ENCODE measurements at regions not wholly inside any gene's neighbourhood (a gene's known extent, or its start where the extent isn't known, plus 50 kb on each side); places are given as distances from the start of the nearest gene placed in this dataset.
"Not testable (repeated sequence)": the region's sequence is repeated elsewhere in the genome, so short reads cannot be mapped to it uniquely, and the experiment has no call there.

DNA sequence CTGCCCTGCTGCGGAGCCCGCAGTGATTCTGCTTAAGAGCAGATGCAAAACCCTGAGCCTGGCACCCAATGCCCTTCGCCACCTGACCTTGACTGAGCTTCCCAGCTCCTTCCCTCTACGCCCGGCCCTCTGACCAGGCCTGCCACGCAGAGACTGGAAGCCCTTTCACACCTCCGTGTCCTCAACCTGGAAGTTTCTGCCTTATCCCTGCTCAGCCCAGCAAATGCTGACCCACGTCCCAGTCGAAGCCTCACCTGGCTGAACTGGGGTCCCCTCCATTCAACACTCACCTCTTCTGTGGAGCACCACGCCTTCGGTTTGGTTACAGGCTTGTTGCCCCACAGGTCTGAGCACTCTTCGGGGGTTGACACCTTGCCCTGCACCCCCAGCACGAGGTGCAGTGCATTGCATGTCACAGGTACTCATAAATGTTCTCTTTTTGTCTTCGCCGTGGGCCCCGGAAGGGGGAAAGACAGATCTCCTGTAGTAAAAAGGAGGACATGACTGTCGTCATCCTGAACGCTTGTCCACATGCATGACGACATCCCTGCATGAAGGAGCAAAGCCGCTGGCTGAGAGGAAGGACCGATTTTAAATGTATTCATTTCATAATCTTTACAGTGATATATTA lies 153.6 kb upstream of the TNRC6C start:
- no peak for DNase-seq (ENCODE audit: low read depth)
- H3K4me3 ChIP-seq (ENCODE audit: low read depth, low read length), result no peak overlapping the region

DNA sequence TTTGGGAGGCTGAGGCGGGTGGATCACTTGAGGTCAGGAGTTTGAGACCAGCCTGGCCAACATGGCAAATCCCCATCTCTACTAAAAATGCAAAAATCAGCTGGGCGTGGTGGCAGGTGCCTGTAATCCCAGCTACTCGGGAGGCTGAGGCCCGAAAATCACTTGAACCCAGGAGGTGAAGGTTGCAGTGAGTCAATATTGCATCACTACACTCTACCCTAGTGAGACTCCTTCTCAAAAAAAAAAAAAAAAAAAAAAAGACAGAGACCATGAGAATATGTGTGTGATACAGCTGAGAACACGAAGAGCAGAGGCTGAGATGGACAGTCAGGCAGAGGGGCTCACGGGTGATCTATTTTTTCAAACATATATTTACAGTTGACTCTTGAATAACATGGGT lies 152.5 kb upstream of the TNRC6C start:
- H3K4me3 ChIP-seq (ENCODE audit: low read depth, low read length); DNase-seq (ENCODE audit: low read depth): not testable (repeated sequence)

DNA sequence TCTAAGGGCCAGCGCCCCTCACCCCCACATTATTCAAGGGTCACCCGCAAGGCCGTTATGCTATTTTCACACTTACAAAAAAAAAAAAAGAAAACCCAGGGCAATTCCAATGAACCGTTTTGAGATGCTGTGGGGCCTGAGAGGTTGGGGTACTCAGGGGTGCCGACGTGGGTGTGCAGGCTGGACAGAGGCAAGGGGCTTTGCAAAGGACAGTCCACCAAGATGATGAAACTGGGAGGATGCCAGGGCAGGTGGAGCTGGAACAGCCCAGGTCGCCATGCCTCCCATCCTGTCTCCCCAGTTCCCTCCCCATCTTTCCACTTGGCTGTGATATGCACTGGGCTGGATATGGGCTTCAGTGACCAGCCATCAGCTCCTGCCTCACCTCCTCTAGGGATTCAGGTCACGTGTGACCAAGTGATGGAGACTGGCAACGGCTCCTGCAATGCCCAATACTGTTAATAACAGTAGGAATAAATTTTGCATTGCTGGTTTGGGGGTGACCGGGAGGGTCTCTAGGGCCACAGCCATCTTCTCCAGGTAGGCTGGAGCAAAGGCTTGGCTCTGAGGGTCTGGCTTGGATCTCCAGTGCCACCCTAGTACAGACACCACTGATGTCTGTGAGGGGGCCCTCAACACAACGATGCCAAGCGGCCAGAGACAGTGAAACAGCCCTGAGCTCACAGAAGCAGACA lies 151.3 kb upstream of the TNRC6C start:
- H3K4me3 ChIP-seq (ENCODE audit: low read depth, low read length), result no peak overlapping the region
- no peak for DNase-seq (ENCODE audit: low read depth)

DNA sequence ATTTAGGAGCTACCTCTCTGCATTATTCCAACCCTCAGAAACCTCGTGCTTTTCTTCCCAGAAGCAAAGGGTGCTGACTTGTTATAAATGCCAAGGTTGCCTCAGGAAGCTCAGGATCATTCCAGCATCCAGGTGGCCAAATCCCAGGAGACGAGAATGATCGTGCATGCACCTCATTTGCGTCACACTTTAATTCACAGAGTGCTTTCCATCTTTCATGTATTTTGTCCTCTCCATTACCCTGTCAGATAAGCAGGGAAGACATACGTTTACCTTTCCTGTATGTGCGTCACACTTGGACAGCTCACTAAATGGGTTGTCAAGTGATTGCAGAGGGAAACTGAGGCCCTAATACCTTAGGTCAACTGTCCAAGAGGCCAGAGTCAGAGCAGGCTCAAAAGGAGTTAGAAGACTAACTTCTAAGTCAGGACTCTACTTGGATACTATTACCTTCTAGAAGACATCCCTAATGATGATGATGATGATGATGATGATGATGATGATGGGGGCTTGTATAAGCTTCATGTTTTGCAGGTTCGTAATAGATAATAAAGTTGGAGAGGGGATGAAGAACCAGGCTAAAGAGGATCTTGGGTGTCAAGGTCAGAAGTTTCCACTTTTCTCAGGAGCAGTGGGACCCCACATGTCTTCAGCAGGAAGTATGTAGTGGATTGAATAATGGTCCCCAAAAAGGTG lies 150.6 kb upstream of the TNRC6C start:
- no peak overlapping the region for H3K4me3 ChIP-seq (ENCODE audit: low read depth, low read length)

DNA sequence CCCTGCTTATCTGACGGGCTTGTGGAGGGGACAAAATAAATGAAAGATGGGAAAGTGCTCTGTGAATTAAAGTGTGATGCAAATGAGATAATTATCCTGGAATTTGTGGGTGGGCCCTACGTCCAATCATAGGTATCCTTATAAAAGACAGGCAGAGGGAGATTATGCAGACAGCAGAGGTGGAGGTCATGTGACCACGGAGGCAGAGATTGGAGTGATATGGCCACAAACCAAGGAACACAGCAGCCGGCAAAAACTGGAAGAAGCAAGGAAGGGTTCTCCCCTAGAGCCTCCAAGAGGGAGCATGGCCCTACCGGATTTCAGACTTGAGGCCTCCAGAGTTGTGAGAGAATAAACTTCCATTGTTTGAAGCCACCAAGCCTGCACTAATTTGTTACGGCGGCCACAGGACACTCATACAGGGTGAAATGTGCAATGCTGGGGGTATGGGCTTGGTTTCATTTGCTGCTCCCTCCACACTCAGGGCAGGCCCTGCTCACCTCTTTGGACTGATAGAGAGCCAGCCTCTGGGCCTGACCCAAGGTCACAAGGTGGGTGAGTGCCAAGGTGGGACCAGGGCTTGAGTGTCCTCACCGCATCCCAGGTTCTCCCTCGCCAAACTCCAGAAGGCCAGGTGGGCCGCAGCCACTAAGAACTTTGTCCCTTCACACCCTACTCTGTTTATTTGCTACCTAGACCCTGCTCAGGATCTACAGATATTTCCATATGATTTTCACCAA lies 149.6 kb upstream of the TNRC6C start:
- no peak overlapping the region for H3K4me3 ChIP-seq (ENCODE audit: low read depth, low read length)

More for the DNA sequence above, 150.6 kb upstream of the TNRC6C start:
- no peak for DNase-seq (ENCODE audit: low read depth)

DNA sequence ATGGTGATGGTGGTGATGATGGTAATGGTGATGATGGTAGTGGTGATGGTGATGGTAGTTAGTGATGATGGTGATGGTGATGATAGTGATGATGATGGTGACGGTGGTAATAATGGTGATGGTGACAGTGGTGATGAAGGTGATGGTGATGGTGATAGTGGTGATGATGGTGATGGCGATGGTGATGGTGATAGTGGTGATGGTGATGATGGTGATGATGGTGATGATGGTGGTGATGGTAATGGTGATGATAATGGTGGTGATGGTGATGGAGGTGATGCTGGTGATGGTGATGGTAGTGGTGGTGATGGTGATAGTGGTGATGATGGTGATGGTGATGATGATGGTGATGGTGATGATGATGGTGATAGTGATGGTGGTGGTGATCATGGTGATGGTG lies 148.7 kb upstream of the TNRC6C start:
- H3K4me3 ChIP-seq (ENCODE audit: low read depth, low read length), result no peak overlapping the region
- no peak for DNase-seq (ENCODE audit: low read depth)

More for the DNA sequence above, 149.6 kb upstream of the TNRC6C start:
- no peak for DNase-seq (ENCODE audit: low read depth)

DNA sequence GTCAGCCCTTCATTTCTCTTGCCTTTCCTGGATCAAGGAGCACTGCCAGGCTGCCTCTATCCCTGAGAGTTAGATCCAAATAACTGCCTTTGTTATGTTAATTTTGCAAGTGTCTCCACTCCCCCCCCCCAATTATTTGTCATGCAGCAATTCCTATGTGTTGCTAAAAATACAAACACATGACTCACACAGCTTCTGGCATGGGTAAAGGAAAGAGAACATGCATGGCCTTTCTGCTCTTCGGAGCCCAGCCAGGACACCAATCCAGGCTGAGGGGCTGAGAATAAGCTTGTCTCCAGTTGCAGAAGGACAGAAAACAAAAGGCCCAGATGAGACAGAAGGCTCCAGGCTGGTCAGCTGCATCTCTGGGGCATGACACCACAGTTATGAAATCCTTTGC lies 148.0 kb upstream of the TNRC6C start:
- DNase-seq (ENCODE audit: low read depth), result peak; percentile 74
- no peak overlapping the region for H3K4me3 ChIP-seq (ENCODE audit: low read depth, low read length)

DNA sequence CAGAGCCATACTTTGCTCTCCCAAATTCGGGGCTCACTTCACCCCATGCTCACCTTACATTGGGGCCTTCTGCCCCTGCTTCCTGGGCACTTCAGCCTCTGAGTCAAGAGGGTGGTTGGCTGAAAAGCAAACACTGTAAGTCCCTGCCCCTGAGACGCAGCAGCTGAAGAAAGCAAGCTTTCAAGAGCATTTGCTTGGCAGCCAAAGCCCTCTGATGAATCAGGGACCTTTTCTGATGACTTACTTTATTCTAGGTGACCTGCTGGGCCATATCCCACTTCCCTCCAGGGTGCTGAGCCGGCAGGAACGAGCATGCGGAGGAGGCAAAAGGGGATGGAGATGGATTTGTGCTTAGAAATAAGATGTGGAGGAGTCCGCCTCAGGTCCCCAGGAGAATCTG lies 147.0 kb upstream of the TNRC6C start:
- no peak overlapping the region for H3K4me3 ChIP-seq (ENCODE audit: low read depth, low read length)
- DNase-seq (ENCODE audit: low read depth), result no peak

DNA sequence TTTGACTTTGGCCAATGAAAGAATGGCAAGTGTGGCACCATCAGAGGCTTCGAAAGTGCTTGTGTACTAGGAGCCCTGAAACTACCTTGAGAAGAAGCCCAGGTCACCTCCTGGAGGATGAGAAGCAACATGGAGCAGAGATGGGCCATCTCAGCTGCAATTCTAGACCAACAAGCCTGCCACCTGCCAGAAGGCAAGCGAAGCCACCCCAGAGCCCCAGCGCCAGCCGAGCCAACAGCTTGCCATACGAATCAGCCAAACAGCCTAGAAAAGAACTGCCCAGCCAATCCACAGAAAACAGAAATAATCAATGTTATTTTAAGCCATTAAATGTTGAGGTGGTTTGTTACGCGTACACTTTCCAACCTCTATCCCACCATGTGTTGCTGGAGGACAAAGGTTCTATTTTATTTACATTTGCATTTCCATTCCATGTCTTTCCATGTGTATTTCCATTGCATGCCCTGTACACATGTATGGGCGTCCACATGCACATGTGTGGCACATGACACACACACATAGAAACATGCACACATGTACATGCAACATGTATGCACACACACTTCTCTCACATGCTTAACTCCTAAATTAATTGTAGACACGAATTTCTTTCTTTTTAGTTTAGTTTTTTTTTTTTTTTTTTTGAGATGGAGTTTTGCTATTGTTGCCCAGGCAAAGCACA lies 144.3 kb upstream of the TNRC6C start:
- no peak overlapping the region for H3K4me3 ChIP-seq (ENCODE audit: low read depth, low read length)
- DNase-seq (ENCODE audit: low read depth), result no peak

DNA sequence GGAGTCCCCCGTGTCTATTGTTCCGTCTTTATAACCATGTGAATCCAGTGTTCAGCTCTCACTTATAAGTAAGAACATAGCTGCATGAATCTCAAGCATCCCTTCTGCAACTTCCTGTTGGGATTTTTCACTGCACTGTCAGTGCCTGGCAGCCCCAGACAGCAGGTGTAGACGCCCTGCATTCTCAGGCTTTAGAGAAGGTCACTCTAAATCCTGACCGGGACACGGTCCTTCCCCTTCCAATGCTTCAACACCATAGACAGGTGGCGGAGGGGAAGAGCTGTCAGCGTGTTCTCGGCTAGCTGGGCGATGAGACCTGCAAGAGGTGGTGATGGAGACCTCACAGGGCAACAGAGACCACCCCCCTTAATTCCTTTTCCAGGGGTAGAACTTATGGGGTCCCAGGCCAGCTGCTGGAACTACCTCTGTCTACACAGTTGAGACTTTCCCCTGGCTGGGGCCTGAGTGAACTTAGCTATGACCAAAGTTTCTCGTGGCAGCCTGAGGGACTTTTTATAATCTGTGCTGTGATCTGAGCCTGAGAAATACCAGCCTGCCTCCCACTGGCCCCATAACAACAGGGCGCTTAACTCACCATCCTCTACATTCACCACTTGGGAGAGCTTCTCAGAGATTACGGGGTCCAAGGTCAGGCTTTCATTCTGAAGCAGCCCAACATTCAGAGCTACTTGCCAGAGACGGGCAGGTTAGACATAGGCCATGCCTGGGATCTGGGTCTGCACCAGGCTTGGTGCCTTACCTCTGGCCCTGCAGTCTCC lies 143.2 kb upstream of the TNRC6C start:
- H3K4me3 ChIP-seq (ENCODE audit: low read depth, low read length), result no peak overlapping the region
- no peak for DNase-seq (ENCODE audit: low read depth)

DNA sequence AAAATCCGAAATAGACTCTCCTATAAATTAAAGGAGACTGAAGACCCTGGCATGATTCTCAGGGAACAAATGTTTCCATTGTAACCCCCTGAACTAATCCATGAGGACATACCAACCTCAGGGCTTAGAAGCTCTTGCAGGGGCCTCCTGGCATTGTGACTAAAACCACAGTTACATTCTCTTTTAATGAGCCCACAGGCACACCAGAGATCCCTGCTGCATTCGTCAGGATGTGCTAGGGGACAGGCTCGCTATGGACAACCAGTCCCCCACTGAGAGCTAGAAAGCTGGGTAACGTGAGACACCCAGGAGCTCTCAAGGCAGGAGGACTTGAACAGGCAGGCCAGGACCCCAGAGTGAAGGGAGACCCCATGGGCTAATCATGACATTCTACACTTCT lies 140.6 kb upstream of the TNRC6C start:
- H3K4me3 ChIP-seq (ENCODE audit: low read depth, low read length), result no peak overlapping the region

DNA sequence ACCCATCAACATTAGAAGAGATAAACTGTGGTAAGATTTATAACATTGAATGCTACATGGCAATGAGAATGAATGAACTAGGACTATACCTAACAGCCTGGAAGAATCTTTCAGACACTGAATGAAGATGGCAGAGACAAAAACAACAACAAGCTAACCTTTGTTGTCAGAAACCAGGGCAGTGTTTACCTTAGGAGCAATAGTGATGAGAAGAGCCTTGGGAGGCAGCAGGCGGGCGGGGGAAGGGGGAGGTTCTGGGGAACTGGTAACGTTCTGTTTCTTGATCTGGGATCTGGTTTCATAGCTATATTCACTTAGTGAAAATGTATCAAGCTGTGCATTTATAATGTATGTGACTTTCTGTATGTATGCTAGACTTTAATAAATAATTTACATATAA lies 139.0 kb upstream of the TNRC6C start:
- DNase-seq (ENCODE audit: low read depth), result no peak
- no peak overlapping the region for H3K4me3 ChIP-seq (ENCODE audit: low read depth, low read length)

More for the DNA sequence above, 140.6 kb upstream of the TNRC6C start:
- no peak for DNase-seq (ENCODE audit: low read depth)

DNA sequence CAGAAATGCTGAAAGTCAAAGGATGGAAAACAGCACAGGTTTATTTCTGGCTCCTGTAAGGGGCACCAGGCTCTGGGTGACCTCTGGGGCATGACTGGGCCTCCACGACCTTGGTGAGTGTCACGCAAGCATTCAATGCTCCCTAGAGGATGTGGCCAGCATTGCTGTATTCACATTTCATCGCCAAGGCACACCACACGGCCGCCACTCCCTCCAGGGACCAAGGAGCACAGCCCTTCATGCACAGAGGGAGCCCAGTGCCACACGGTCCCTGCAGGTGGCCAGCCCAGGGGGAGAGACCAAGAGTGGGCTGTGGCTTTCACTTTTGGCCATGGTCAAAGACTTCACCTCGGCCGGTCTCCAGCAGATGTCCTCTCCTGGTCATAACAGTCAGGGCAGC lies 137.4 kb upstream of the TNRC6C start:
- no peak overlapping the region for H3K4me3 ChIP-seq (ENCODE audit: low read depth, low read length)
- DNase-seq (ENCODE audit: low read depth), result no peak

DNA sequence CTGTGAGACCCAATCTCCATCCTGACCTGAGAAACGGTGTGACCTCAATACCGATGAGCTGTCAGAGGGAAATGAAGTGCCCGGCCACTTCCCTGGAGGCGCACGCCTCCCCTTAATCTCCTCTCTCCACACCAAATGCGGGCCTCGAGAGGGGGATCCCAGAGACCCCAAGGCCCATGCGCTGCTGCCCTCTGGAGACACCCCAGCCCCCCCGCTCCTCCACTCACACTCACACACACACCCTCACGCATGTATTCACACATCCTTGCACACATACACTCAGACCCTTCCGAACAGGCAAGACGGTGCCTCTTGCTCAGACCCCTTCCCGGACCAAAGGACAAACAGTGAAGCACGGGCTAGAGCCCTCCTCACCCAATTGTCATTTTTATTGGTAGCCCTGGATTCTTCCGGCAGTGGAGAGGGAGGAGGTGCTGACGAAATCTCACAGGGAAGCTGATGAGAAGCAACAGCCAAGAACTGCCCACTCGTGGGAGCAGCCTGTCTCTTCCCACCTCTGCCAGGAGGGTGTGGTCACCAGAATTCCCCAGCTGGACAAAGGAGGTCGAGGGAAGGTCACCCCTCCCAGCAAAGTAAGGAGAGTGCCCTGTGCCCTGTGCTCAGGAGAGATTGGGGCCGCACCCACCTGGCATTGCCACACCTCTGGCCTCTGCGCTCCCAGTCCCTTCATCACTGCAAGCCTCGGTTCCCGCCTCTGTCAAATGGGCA lies 136.0 kb upstream of the TNRC6C start:
- no peak overlapping the region for H3K4me3 ChIP-seq (ENCODE audit: low read depth, low read length)
- DNase-seq (ENCODE audit: low read depth), result no peak

DNA sequence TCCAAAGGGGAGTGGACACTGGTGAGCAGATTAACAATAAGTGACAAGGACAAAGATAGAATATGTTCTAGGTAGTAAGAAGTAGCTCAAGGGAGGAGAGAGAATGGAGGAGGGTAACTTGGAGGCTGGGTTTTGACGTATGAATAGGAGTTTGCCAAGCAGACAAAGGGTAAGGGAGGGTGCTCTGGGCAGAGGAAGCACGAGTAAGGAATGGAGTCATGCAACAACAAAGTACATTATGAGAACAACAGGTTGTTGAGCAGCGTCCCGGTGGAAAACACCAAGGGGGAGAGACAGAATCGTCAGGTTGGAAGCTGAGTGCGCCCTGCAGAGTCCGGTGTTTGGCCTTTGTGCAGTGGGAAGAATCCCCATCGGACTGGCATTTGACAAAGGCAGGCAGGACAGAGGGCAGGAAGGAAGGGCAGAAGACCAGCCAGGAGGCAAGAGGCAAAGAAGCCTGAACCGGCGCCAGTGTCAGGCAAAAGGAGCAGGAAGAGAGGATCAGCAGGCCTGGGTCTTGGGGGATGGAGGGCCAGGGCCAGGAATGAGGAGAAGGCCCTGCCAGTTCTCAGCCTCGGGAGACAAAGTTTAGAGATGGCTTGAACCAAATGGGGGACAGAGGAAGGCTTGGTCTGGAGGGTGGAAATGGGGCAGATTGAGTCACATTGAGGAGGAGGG lies 134.3 kb upstream of the TNRC6C start:
- H3K4me3 ChIP-seq (ENCODE audit: low read depth, low read length), result no peak overlapping the region
- DNase-seq (ENCODE audit: low read depth), result no peak

DNA sequence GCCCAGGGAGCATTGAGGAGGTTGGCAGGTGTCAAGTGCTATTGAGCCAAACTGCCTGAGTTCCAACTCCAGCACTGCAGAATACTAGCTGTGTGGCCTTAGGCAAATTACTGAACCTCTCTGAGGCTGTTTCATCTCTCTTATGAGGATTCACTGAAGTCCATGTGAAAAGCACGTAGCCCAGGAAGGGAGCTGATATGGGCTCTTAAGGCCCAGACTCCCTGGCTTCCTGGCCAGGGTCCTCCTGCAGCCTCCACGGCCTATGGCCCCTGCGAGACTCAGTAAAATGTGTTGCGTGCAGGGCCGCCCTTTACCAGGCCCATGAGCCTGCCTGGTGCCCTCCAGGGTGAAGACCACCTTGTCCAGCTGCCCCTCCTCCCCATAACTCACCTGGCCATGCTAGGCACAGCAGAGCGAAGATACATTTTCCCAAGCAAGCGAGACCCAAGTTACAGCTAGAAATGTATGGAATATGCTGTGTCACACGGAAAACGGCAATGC lies 133.7 kb upstream of the TNRC6C start:
- H3K4me3 ChIP-seq (ENCODE audit: low read depth, low read length), result no peak overlapping the region
- DNase-seq (ENCODE audit: low read depth), result no peak

DNA sequence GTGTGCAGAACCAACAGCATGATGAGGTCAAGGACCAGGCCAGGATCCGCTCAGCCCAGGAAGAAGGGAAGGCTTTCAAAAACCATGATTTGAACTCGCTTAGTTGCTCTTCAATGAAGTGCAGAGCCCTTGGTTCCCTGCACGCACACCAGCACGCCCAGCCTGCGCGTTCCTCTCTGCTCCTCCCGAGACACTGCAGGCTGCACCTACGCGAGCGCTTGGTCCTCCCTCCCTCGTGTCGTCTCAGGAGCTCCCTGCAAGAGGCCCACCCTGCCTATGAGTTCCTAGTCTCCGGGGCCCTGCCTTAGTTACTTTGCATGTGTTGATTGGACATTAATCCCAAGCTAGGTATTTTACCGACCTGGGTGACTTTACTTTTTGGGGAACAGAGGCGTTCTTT lies 132.9 kb upstream of the TNRC6C start:
- DNase-seq (ENCODE audit: low read depth), result no peak
- no peak overlapping the region for H3K4me3 ChIP-seq (ENCODE audit: low read depth, low read length)

All from skeletal muscle cell (primary cell).